Embryonic facial prominence (tissue), 1 donor: ENCODE measurements at regions not wholly inside any gene's neighbourhood (a gene's known extent, or its start where the extent isn't known, plus 50 kb on each side); places are given as distances from the start of the nearest gene placed in this dataset.

ENCODE experiments used
- DNase-seq: peaks from one replicate; pipeline ENCODE4 v3.0.0-alpha.2; 2016; ENCODE audit errors: extremely low spot score

DNA sequence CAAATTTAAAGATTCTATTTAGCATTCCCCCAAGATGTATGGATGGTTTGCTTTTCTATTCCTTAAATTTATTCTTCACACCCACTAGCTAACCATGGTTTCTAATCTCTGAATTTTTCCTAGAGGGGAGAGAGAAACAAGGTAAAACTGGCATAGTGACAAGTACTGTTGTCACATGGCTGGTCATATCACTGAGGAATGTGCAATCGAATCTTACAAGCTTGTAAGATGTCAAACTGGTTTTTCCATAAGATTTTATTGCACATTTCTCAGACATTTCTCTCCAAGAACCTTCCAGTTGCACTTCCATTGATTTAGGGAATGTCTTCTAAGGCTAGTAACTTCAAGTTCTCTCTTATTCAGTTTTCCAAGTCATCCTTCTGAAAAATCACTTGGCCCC, 89.8 kb downstream of the MBL2 start:
- no peak for DNase-seq

DNA sequence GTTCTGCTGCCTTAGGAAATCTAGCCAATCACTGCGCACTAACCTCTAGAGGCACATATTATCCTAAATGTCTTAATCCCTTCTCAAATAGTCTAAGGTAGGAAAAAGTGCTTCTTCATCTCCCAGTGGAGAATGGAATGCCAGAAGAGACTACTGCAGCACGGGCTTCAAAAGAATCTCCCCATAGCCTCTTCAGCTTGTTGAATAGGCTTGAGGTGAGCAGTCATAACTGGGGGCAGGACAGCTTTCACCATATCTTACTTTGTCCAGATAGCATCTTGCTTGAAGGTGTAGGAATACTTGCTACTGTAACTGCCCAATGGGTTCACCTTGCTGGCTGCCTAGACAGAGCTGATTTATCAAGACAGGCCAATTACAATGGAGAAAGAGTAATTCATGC, 88.8 kb downstream of the MBL2 start:
- DNase-seq, result no peak

DNA sequence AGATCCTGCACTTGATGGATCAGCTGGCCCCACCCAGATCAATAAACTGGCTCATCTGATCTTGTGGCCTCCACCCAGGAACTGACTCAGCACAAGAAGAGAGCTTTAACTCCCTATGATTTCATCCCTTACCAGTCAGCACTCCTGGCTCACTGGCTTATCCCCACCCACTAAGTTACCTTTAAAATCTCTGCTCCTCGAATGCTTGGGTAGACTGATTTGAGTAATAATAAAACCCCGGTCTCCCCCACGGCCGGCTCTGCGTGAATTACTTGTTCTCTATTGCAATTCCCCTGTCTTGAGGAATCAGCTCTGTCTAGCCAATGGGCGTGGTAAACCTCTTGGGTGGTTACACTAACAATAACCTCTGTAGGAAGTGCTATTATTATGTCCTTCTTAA, 83.7 kb downstream of the MBL2 start:
- no peak for DNase-seq

DNA sequence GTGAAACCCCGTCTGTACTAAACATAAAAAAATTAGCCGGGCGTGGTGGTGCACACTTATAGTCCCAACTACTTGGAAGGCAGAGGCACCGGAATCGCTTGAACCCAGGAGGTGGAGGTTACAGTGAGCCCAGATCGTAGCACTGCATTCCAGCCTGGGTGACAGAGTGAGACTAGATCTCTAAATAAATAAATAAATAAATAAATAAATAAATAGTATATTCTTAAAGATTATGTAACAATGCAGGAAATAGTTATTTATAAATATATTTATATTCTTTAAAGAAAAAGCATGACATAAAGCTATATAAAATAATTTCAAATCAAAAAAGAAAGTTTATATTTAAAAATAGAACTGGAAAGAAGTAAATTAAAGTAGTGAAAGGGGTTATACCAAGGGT, 76.4 kb downstream of the MBL2 start:
- DNase-seq, result no peak

DNA sequence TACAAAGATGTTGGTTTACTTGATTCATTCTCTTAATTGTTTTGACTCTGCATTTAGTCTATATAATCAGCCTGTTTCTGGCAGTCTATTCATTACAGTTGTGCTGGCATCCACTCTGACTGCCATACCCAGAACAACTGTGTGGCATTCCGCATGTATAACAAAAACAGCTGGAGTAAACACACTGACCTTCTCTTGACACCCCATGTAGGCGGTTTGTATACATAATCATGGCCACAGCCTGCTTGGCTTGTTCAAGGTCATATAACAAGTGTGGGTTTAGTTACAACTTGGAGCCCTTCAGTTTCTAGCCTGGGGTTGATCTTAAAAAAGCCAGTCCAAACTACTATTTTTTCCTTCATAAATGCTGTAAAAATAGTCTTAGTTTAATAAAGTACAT, 70.9 kb downstream of the MBL2 start:
- no peak for DNase-seq

DNA sequence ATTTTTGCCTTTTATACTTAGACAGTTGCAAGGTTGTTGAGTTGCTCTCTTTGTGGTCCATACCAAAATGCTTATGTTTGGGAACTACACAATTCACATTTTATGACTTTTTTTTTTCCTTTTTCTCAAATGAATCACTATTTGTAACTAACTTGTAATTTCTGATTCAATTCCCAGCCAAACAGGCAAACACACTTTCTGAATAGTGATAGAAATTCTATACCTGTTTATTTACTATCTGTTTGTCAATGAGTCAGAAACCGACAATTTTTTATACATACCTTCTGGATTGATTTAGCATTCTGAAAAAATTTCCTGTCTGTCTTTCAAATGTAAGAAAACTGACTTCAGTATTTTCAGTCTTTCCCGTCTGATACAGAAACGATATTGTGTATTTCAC, 69.1 kb downstream of the MBL2 start:
- no peak for DNase-seq

DNA sequence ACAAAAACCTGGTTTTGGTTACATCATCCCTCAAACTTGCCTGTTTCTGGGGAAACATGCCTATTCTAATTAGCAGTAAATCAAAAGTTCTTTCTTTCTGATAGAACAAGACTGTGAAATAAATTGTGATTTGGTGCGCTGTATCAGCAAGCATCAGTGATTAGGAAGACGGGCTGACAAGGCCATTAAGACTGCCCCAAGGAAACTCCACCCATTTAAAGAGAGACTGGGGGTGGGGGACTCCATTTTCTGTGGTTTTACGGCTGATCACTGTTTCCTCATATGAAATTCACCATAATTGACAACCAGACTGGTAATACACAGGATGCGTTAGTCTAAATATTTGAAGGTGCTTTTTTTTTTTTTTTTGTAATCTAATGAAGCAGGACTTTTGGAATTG, 68.7 kb downstream of the MBL2 start:
- no peak for DNase-seq

DNA sequence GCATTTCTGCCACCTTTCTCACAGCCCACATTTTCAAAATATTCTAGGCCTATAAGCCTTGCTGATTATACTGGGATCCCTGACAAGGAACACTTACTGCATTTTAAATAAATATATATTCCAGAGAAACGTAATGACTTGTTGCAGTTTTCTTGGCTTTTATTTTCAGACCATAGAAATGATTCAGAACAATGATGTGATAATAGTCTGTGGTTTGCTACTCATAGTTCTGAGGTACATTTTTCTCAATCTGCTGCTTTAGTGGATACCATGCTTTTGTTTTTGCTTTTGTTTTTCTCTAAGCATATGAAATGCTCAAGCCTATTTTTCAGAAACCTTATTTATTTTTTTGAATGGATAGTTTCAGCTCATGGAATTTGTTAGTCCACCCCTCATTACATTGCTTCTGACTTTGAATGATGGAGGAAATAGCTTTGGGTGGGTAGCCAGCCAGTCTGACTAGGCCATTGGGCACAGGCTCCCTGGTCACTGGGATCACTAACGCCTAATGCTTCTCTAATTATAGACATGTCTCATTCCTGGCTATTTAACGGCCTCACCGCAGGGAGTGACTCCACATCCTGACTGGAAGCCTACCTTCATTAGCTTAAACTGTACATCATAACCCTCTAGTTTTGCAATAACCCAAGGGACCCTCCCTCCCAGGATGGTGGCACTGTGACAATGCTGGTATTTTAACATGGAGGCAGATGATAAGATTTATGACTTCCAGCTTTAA, 66.1 kb downstream of the MBL2 start:
- DNase-seq, result no peak
